Activated T-cell treated with anti-CD3 and anti-CD28 coated beads, Interleukin-2, amount 50 U/mL, for 4 hours (primary cell): ENCODE measurements at regions not wholly inside any gene's neighbourhood (a gene's known extent, or its start where the extent isn't known, plus 50 kb on each side); places are given as distances from the start of the nearest gene placed in this dataset.

ENCODE experiments used
- ATAC-seq, 2 donors: fragments of 200-7000 bp; cut with Tn5 transposase; one replicate each; pipeline ENCODE4 v1.10.0; 2021
- DNase-seq: peaks from one replicate; pipeline ENCODE4 v3.0.0-alpha.2; 2020
- H3K27me3 Mint-ChIP-seq: one replicate; pipeline ENCODE4 v1.8.0; 2021; ENCODE audit warnings: low read depth, mixed read lengths
- H3K36me3 Mint-ChIP-seq: one replicate; pipeline ENCODE4 v1.8.0; 2022; ENCODE audit warnings: mixed read lengths; ENCODE audit not compliant: insufficient read depth
- H3K4me1 Mint-ChIP-seq: one replicate; pipeline ENCODE4 v1.8.0; 2021; ENCODE audit warnings: low read depth, mixed read lengths
- H3K4me3 Mint-ChIP-seq: one replicate; pipeline ENCODE4 v1.8.0; 2021; ENCODE audit warnings: mild to moderate bottlenecking, moderate library complexity, mixed read lengths
- H3K9me3 Mint-ChIP-seq: one replicate; pipeline ENCODE4 v1.8.0; 2021; ENCODE audit warnings: mixed read lengths

GRCh38 chr4:43276321-43276720, 383.8 kb downstream of the GRXCR1 start:
- peaks cover 10% of the 10 kb centered on the region for H3K9me3 Mint-ChIP-seq
- H3K27me3 Mint-ChIP-seq = no peaks in the 10 kb centered on the region

GRCh38 chr4:43277003-43277402, 384.5 kb downstream of the GRXCR1 start:
- peaks cover 10% of the 10 kb centered on the region for H3K9me3 Mint-ChIP-seq
- H3K27me3 Mint-ChIP-seq = no peaks in the 10 kb centered on the region
- no peaks in the 10 kb centered on the region for H3K4me1 Mint-ChIP-seq
- no peak for DNase-seq
- no peaks in the 10 kb centered on the region for H3K36me3 Mint-ChIP-seq
- ATAC-seq = no peak
- no peak overlapping the region for H3K4me3 Mint-ChIP-seq

More at GRCh38 chr4:43276321-43276720, 383.8 kb downstream of the GRXCR1 start:
- ATAC-seq = no peak
- Mint-ChIP-seq H3K36me3 (no peaks in the 10 kb centered on the region), H3K4me3 (no peak overlapping the region), H3K4me1 (no peaks in the 10 kb centered on the region)
- no peak for DNase-seq

- ATAC-seq (no peak), DNase-seq (no peak)
- Mint-ChIP-seq H3K9me3 (peaks cover 6% of the 10 kb centered on the region), H3K4me3 (no peak overlapping the region), H3K36me3 (no peaks in the 10 kb centered on the region), H3K4me1 (no peaks in the 10 kb centered on the region), H3K27me3 (no peaks in the 10 kb centered on the region)
Measured at GRCh38 chr4:43282534-43282933, 390.0 kb downstream of the GRXCR1 start.

GRCh38 chr4:43286137-43286536, 393.6 kb downstream of the GRXCR1 start:
- ATAC-seq (no peak), DNase-seq (no peak)
- no peak overlapping the region for H3K4me3 Mint-ChIP-seq
- no peaks in the 10 kb centered on the region for H3K36me3 Mint-ChIP-seq
- H3K9me3 Mint-ChIP-seq = peaks cover 5% of the 10 kb centered on the region
- H3K27me3 Mint-ChIP-seq = no peaks in the 10 kb centered on the region
- no peaks in the 10 kb centered on the region for H3K4me1 Mint-ChIP-seq

GRCh38 chr4:43296946-43297528, 404.5 kb downstream of the GRXCR1 start:
- Mint-ChIP-seq H3K4me3 (no peak overlapping the region), H3K4me1 (no peaks in the 10 kb centered on the region), H3K27me3 (no peaks in the 10 kb centered on the region), H3K36me3 (no peaks in the 10 kb centered on the region), H3K9me3 (peaks cover 4% of the 10 kb centered on the region)
- ATAC-seq (no peak), DNase-seq (no peak)

GRCh38 chr4:43316813-43317212, 424.3 kb downstream of the GRXCR1 start:
- Mint-ChIP-seq H3K36me3 (no peaks in the 10 kb centered on the region), H3K27me3 (no peaks in the 10 kb centered on the region), H3K4me3 (no peak overlapping the region), H3K4me1 (no peaks in the 10 kb centered on the region), H3K9me3 (no peaks in the 10 kb centered on the region)
- no peak for DNase-seq
- no peak for ATAC-seq

- no peaks in the 10 kb centered on the region for H3K36me3 Mint-ChIP-seq
- no peaks in the 10 kb centered on the region for H3K4me1 Mint-ChIP-seq
- H3K4me3 Mint-ChIP-seq = no peak overlapping the region
- ATAC-seq (no peak), DNase-seq (no peak)
- H3K9me3 Mint-ChIP-seq = peaks cover 7% of the 10 kb centered on the region
- no peaks in the 10 kb centered on the region for H3K27me3 Mint-ChIP-seq
Measured at GRCh38 chr4:43325220-43325967, 432.9 kb downstream of the GRXCR1 start.

- H3K27me3 Mint-ChIP-seq = no peaks in the 10 kb centered on the region
- H3K4me1 Mint-ChIP-seq = no peaks in the 10 kb centered on the region
- H3K9me3 Mint-ChIP-seq = peaks cover 13% of the 10 kb centered on the region
- H3K36me3 Mint-ChIP-seq = no peaks in the 10 kb centered on the region
- ATAC-seq = no peak
- DNase-seq = no peak
- H3K4me3 Mint-ChIP-seq = no peak overlapping the region
Measured at GRCh38 chr4:43330288-43330687, 437.8 kb downstream of the GRXCR1 start.

GRCh38 chr4:43331226-43332051, 438.9 kb downstream of the GRXCR1 start:
- Mint-ChIP-seq H3K36me3 (no peaks in the 10 kb centered on the region), H3K27me3 (no peaks in the 10 kb centered on the region), H3K9me3 (peaks cover 13% of the 10 kb centered on the region), H3K4me3 (no peak overlapping the region), H3K4me1 (no peaks in the 10 kb centered on the region)
- ATAC-seq = no peak
- DNase-seq = no peak

GRCh38 chr4:43332052-43332425, 439.5 kb downstream of the GRXCR1 start:
- Mint-ChIP-seq H3K27me3 (no peaks in the 10 kb centered on the region), H3K4me1 (no peaks in the 10 kb centered on the region), H3K9me3 (peaks cover 13% of the 10 kb centered on the region), H3K36me3 (no peaks in the 10 kb centered on the region), H3K4me3 (no peak overlapping the region)
- ATAC-seq (no peak), DNase-seq (no peak)

- Mint-ChIP-seq H3K4me3 (no peak overlapping the region), H3K27me3 (no peaks in the 10 kb centered on the region)
Measured at GRCh38 chr4:43337707-43338106, 445.2 kb downstream of the GRXCR1 start.

GRCh38 chr4:43339435-43339834, 446.9 kb downstream of the GRXCR1 start:
- H3K27me3 Mint-ChIP-seq = no peaks in the 10 kb centered on the region
- ATAC-seq (no peak), DNase-seq (no peak)
- peaks cover 8% of the 10 kb centered on the region for H3K9me3 Mint-ChIP-seq
- H3K4me1 Mint-ChIP-seq = no peaks in the 10 kb centered on the region
- H3K4me3 Mint-ChIP-seq = no peak overlapping the region
- no peaks in the 10 kb centered on the region for H3K36me3 Mint-ChIP-seq

More at GRCh38 chr4:43337707-43338106, 445.2 kb downstream of the GRXCR1 start:
- DNase-seq (no peak), ATAC-seq (no peak)
- no peaks in the 10 kb centered on the region for H3K36me3 Mint-ChIP-seq
- H3K9me3 Mint-ChIP-seq = peaks cover 10% of the 10 kb centered on the region
- no peaks in the 10 kb centered on the region for H3K4me1 Mint-ChIP-seq

- Mint-ChIP-seq H3K27me3 (no peaks in the 10 kb centered on the region), H3K36me3 (no peaks in the 10 kb centered on the region), H3K4me1 (no peaks in the 10 kb centered on the region), H3K4me3 (no peak overlapping the region), H3K9me3 (peaks cover 8% of the 10 kb centered on the region)
- ATAC-seq (no peak), DNase-seq (no peak)
Measured at GRCh38 chr4:43341741-43342140, 449.2 kb downstream of the GRXCR1 start.

- Mint-ChIP-seq H3K9me3 (peaks cover 15% of the 10 kb centered on the region), H3K4me1 (no peaks in the 10 kb centered on the region), H3K27me3 (no peaks in the 10 kb centered on the region), H3K36me3 (no peaks in the 10 kb centered on the region), H3K4me3 (no peak overlapping the region)
- ATAC-seq (no peak), DNase-seq (no peak)
Measured at GRCh38 chr4:43343298-43343697, 450.8 kb downstream of the GRXCR1 start.
